ENCODE measurements at regions not wholly inside any gene's neighbourhood (a gene's known extent, or its start where the extent isn't known, plus 50 kb on each side); places are given as distances from the start of the nearest gene placed in this dataset.
A peak's percentile ranks its signal among the peaks of the same experiment; 100 is the strongest.

DNA sequence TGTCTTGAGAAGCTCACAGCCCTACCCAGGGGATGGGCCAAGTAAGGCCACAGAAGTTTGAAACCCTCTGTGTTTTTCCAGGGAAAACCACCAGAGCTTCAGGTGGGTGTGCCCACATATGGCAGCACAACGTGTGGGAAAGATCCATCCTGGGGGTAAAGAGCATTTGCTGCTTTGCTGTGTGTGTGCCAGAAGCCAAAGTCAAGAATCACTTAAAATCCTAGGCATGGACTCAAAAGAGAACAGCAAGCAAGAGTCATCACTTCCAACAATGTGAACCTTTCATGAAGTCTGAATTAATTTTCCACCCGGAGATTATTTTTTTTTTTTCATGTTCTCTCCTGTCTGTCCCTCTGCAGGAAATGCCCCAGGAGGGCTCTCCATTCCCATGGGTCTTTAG lies 308.2 kb upstream of the SGK1 start:
- Histone ChIP-seq H3K4me1 (ENCODE audit: control insufficient read depth, extremely low read depth, insufficient read depth, low read length) (no peaks in the 10 kb centered on the region), H4K20me1 (ENCODE audit: control insufficient read depth, extremely low read depth, insufficient read depth, low read length) (no peaks in the 10 kb centered on the region), H3K4me3 (replicated peaks in 1 of 4; ENCODE audit: control extremely low read depth in 1 of 4, insufficient read depth in 1 of 4, low read depth in 3 of 4, low read length in 4 of 4) (no peak overlapping the region), H3K9me3 (ENCODE audit: control insufficient read depth, insufficient read depth, low read depth, low read length) (no peaks in the 10 kb centered on the region), H2AFZ (ENCODE audit: low read length) (no peak overlapping the region), H3K4me2 (ENCODE audit: extremely low read depth, insufficient read depth, low read length) (no peak overlapping the region), H3K79me2 (ENCODE audit: control insufficient read depth, insufficient read depth, low read length) (no peaks in the 10 kb centered on the region), H3K27me3 (ENCODE audit: control insufficient read depth, insufficient read depth, low read length) (peaks cover 8% of the 10 kb centered on the region), H3K27ac (ENCODE audit: insufficient read depth, low read length) (no peak overlapping the region), H3K36me3 (ENCODE audit: control insufficient read depth, insufficient read depth, low read length) (no peaks in the 10 kb centered on the region), H3K9ac (ENCODE audit: insufficient read depth, low read length) (no peak overlapping the region)
- DNase-seq (ENCODE audit: low read depth in 2 of 2), result peak in 1 of 2 donors; percentile 50
- TF ChIP-seq EZH2 (IDR thresholded peaks at IDR 0.05; ENCODE audit: low read length, missing control alignments), result no peak
- TF ChIP-seq CTCF (conservative IDR thresholded peaks at IDR 0.05 in 1 of 2, IDR thresholded peaks at IDR 0.05 in 1 of 2; ENCODE audit: low read depth in 1 of 2, low read length in 2 of 2), result no peak

- no peak for DNase-seq (ENCODE audit: low read depth in 2 of 2)
- Histone ChIP-seq H3K36me3 (ENCODE audit: control insufficient read depth, insufficient read depth, low read length) (no peaks in the 10 kb centered on the region), H3K4me1 (ENCODE audit: control insufficient read depth, extremely low read depth, insufficient read depth, low read length) (no peaks in the 10 kb centered on the region), H4K20me1 (ENCODE audit: control insufficient read depth, extremely low read depth, insufficient read depth, low read length) (no peaks in the 10 kb centered on the region), H3K4me3 (replicated peaks in 1 of 4; ENCODE audit: control extremely low read depth in 1 of 4, insufficient read depth in 1 of 4, low read depth in 3 of 4, low read length in 4 of 4) (no peak overlapping the region), H3K9me3 (ENCODE audit: control insufficient read depth, insufficient read depth, low read depth, low read length) (no peaks in the 10 kb centered on the region), H3K4me2 (ENCODE audit: extremely low read depth, insufficient read depth, low read length) (no peak overlapping the region), H3K9ac (ENCODE audit: insufficient read depth, low read length) (no peak overlapping the region), H3K27me3 (ENCODE audit: control insufficient read depth, insufficient read depth, low read length) (peaks cover 13% of the 10 kb centered on the region), H2AFZ (ENCODE audit: low read length) (no peak overlapping the region), H3K27ac (ENCODE audit: insufficient read depth, low read length) (no peak overlapping the region), H3K79me2 (ENCODE audit: control insufficient read depth, insufficient read depth, low read length) (no peaks in the 10 kb centered on the region)
- no peak for TF ChIP-seq EZH2 (IDR thresholded peaks at IDR 0.05; ENCODE audit: low read length, missing control alignments)
- no peak for TF ChIP-seq CTCF (conservative IDR thresholded peaks at IDR 0.05 in 1 of 2, IDR thresholded peaks at IDR 0.05 in 1 of 2; ENCODE audit: low read depth in 1 of 2, low read length in 2 of 2)
Observed at GRCh38 chr6:134624781-134625180, 306.9 kb upstream of the SGK1 start.

GRCh38 chr6:134623401-134623800 lies 305.5 kb upstream of the SGK1 start:
- H3K9me3 ChIP-seq (ENCODE audit: control insufficient read depth, insufficient read depth, low read depth, low read length), result no peaks in the 10 kb centered on the region
- H3K27ac ChIP-seq (ENCODE audit: insufficient read depth, low read length), result no peak overlapping the region
- H4K20me1 ChIP-seq (ENCODE audit: control insufficient read depth, extremely low read depth, insufficient read depth, low read length), result no peaks in the 10 kb centered on the region
- H2AFZ ChIP-seq (ENCODE audit: low read length), result no peak overlapping the region
- no peak overlapping the region for H3K4me3 ChIP-seq (replicated peaks in 1 of 4; ENCODE audit: control extremely low read depth in 1 of 4, insufficient read depth in 1 of 4, low read depth in 3 of 4, low read length in 4 of 4)
- TF ChIP-seq CTCF (conservative IDR thresholded peaks at IDR 0.05 in 1 of 2, IDR thresholded peaks at IDR 0.05 in 1 of 2; ENCODE audit: low read depth in 1 of 2, low read length in 2 of 2) (no peak), EZH2 (IDR thresholded peaks at IDR 0.05; ENCODE audit: low read length, missing control alignments) (no peak)
- no peak overlapping the region for H3K9ac ChIP-seq (ENCODE audit: insufficient read depth, low read length)
- H3K4me1 ChIP-seq (ENCODE audit: control insufficient read depth, extremely low read depth, insufficient read depth, low read length), result peaks cover 2% of the 10 kb centered on the region
- no peaks in the 10 kb centered on the region for H3K36me3 ChIP-seq (ENCODE audit: control insufficient read depth, insufficient read depth, low read length)
- no peak for DNase-seq (ENCODE audit: low read depth in 2 of 2)
- peaks cover 13% of the 10 kb centered on the region for H3K27me3 ChIP-seq (ENCODE audit: control insufficient read depth, insufficient read depth, low read length)
- no peaks in the 10 kb centered on the region for H3K79me2 ChIP-seq (ENCODE audit: control insufficient read depth, insufficient read depth, low read length)
- H3K4me2 ChIP-seq (ENCODE audit: extremely low read depth, insufficient read depth, low read length), result no peak overlapping the region
